ENCODE measurements at regions not wholly inside any gene's neighbourhood (a gene's known extent, or its start where the extent isn't known, plus 50 kb on each side); places are given as distances from the start of the nearest gene placed in this dataset.
"Not testable (repeated sequence)": the region's sequence is repeated elsewhere in the genome, so short reads cannot be mapped to it uniquely, and the experiment has no call there.

- no peaks in the 10 kb centered on the region for H3K36me3 ChIP-seq (ENCODE audit: control insufficient read depth in 2 of 2, insufficient read depth in 2 of 2, low read length in 1 of 2)
- no peaks in the 10 kb centered on the region for H3K9me3 ChIP-seq (ENCODE audit: control insufficient read depth in 2 of 2, insufficient read depth in 1 of 2, low read depth in 1 of 2, low read length in 1 of 2)
- 85 to 86% methylated on average over 6 of the region's 6 CpGs for WGBS, 2 donors
- no peaks in the 10 kb centered on the region for H3K27me3 ChIP-seq (ENCODE audit: control insufficient read depth in 1 of 2, insufficient read depth in 2 of 2, low read length in 2 of 2)
- no peak overlapping the region for H3K4me3 ChIP-seq (ENCODE audit: low read depth in 1 of 2, low read length in 2 of 2)
- no peak overlapping the region for H3K27ac ChIP-seq (ENCODE audit: low read depth in 2 of 2, low read length in 1 of 2)
- H3K4me1 ChIP-seq (ENCODE audit: control insufficient read depth in 2 of 2, insufficient read depth in 2 of 2, low read length in 1 of 2): no peaks in the 10 kb centered on the region
These were observed 77.3 kb upstream of the GADD45A start for GRCh38 chr1:67607699-67608098.

DNA sequence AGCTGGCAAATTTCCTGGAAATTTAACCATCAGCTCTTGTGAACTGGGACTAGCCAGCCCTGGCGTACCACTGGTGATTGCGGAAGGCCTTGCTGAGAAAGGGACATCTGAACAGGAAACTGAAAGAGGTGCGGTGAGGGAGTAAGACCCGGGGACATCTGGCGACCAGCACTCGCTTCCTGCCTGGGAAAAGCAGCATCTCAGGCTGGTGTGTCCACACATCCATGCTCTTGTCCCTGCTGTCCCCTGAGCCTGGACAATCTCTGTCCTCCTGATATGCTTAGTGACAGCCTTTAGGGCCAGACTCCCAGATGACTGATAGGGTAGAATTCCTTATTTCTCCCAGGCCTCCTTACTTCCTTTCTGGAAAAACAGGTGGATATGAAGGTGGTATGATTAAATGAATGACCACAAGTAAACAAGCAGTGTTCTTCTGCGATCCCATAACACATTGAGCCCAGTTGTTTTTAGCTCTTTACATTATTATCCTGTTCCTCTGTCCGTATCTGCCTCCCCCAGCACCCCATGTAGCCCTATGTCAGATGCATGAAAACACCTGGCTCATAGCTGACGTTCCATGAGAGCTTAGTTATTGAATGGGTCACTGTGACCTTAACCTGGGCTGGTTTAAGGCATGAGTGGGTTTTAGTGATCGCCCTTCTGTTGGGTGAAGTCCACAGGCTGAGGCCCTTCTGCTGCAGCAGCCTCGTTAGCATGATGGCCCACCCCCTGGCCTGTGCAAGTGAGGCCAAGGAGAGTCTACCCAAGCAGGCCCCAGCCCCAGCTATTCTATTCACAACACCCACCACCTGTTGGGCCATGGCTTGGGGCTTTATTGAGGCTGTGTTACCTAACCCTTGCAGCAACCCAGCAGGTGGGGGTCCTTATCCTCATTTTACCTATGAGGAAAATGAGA, 76.1 kb upstream of the GADD45A start:
- no peaks in the 10 kb centered on the region for H3K4me1 ChIP-seq (ENCODE audit: control insufficient read depth in 2 of 2, insufficient read depth in 2 of 2, low read length in 1 of 2)
- no peak overlapping the region for H3K27ac ChIP-seq (ENCODE audit: low read depth in 2 of 2, low read length in 1 of 2)
- no peaks in the 10 kb centered on the region for H3K27me3 ChIP-seq (ENCODE audit: control insufficient read depth in 1 of 2, insufficient read depth in 2 of 2, low read length in 2 of 2)
- 82 to 87% methylated on average over 11 of the region's 11 CpGs for WGBS, 2 donors
- H3K9me3 ChIP-seq (ENCODE audit: control insufficient read depth in 2 of 2, insufficient read depth in 1 of 2, low read depth in 1 of 2, low read length in 1 of 2): no peaks in the 10 kb centered on the region
- no peak overlapping the region for H3K4me3 ChIP-seq (ENCODE audit: low read depth in 1 of 2, low read length in 2 of 2)
- no peaks in the 10 kb centered on the region for H3K36me3 ChIP-seq (ENCODE audit: control insufficient read depth in 2 of 2, insufficient read depth in 2 of 2, low read length in 1 of 2)

DNA sequence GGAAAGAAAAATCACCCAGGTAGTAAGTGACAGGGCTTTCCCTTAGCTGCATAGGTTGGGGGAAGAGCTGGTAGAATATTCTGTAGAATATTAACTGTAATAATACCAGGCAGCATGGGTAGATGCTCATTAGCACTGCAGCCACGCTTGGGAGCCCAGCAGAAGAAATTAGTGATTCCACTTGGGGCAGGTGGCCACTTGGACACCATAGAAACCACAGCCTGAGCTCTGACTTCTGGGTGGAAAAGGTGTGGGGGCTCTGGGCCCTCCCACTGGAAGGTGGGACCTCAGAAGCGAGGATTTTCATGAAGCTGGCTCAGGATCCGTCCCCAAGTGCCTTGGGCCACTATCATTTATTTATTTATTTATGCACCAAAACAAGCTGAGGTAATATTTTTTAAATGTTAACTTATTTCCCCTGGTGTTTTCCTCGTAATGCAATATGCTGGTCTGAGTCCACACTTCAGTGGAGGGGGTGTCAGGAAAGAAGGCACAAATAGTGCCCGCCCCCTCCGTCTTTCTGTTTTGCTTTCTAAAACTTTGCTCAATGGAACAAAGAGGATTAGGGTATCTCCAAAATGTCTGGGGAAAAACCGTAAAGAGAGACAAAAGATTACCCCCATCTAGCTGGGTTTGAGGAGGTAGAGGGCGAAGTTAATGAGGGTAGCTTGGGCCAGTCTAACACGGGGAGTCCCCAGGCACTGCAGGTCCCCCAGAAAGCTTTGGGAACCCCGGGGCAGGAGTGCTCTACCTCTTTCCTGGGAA, 75.2 kb upstream of the GADD45A start:
- H3K4me3 ChIP-seq (ENCODE audit: low read depth in 1 of 2, low read length in 2 of 2): no peak overlapping the region
- H3K9me3 ChIP-seq (ENCODE audit: control insufficient read depth in 2 of 2, insufficient read depth in 1 of 2, low read depth in 1 of 2, low read length in 1 of 2): no peaks in the 10 kb centered on the region
- no peaks in the 10 kb centered on the region for H3K4me1 ChIP-seq (ENCODE audit: control insufficient read depth in 2 of 2, insufficient read depth in 2 of 2, low read length in 1 of 2)
- H3K27ac ChIP-seq (ENCODE audit: low read depth in 2 of 2, low read length in 1 of 2): no peak overlapping the region
- WGBS, 2 donors: 88 to 90% methylated on average over 10 of the region's 10 CpGs
- H3K36me3 ChIP-seq (ENCODE audit: control insufficient read depth in 2 of 2, insufficient read depth in 2 of 2, low read length in 1 of 2): no peaks in the 10 kb centered on the region
- no peaks in the 10 kb centered on the region for H3K27me3 ChIP-seq (ENCODE audit: control insufficient read depth in 1 of 2, insufficient read depth in 2 of 2, low read length in 2 of 2)

- WGBS, 2 donors: 74 to 76% methylated on average over 5 of the region's 5 CpGs
- H3K4me1 ChIP-seq (ENCODE audit: control insufficient read depth in 2 of 2, insufficient read depth in 2 of 2, low read length in 1 of 2): no peaks in the 10 kb centered on the region
These were observed 74.6 kb upstream of the GADD45A start for GRCh38 chr1:67610450-67610849.

GRCh38 chr1:67611846-67612245, 73.2 kb upstream of the GADD45A start:
- no peak overlapping the region for H3K27ac ChIP-seq (ENCODE audit: low read depth in 2 of 2, low read length in 1 of 2)
- no peak overlapping the region for H3K4me3 ChIP-seq (ENCODE audit: low read depth in 1 of 2, low read length in 2 of 2)
- H3K4me1 ChIP-seq (ENCODE audit: control insufficient read depth in 2 of 2, insufficient read depth in 2 of 2, low read length in 1 of 2): no peaks in the 10 kb centered on the region
- H3K9me3 ChIP-seq (ENCODE audit: control insufficient read depth in 2 of 2, insufficient read depth in 1 of 2, low read depth in 1 of 2, low read length in 1 of 2): no peaks in the 10 kb centered on the region
- no peaks in the 10 kb centered on the region for H3K36me3 ChIP-seq (ENCODE audit: control insufficient read depth in 2 of 2, insufficient read depth in 2 of 2, low read length in 1 of 2)
- WGBS, 2 donors: 60 to 62% methylated on average over 3 of the region's 3 CpGs
- no peaks in the 10 kb centered on the region for H3K27me3 ChIP-seq (ENCODE audit: control insufficient read depth in 1 of 2, insufficient read depth in 2 of 2, low read length in 2 of 2)

More at GRCh38 chr1:67610450-67610849, 74.6 kb upstream of the GADD45A start:
- no peaks in the 10 kb centered on the region for H3K9me3 ChIP-seq (ENCODE audit: control insufficient read depth in 2 of 2, insufficient read depth in 1 of 2, low read depth in 1 of 2, low read length in 1 of 2)
- no peaks in the 10 kb centered on the region for H3K36me3 ChIP-seq (ENCODE audit: control insufficient read depth in 2 of 2, insufficient read depth in 2 of 2, low read length in 1 of 2)
- H3K27ac ChIP-seq (ENCODE audit: low read depth in 2 of 2, low read length in 1 of 2): no peak overlapping the region
- H3K4me3 ChIP-seq (ENCODE audit: low read depth in 1 of 2, low read length in 2 of 2): no peak overlapping the region
- no peaks in the 10 kb centered on the region for H3K27me3 ChIP-seq (ENCODE audit: control insufficient read depth in 1 of 2, insufficient read depth in 2 of 2, low read length in 2 of 2)

GRCh38 chr1:67612788-67613241, 72.2 kb upstream of the GADD45A start:
- 56 to 62% methylated on average over 4 of the region's 4 CpGs for WGBS, 2 donors
- Histone ChIP-seq H3K4me1 (ENCODE audit: control insufficient read depth in 2 of 2, insufficient read depth in 2 of 2, low read length in 1 of 2) (peaks cover 0 to 2% of the 10 kb centered on the region in 2 donors), H3K27me3 (ENCODE audit: control insufficient read depth in 1 of 2, insufficient read depth in 2 of 2, low read length in 2 of 2) (no peaks in the 10 kb centered on the region), H3K9me3 (ENCODE audit: control insufficient read depth in 2 of 2, insufficient read depth in 1 of 2, low read depth in 1 of 2, low read length in 1 of 2) (no peaks in the 10 kb centered on the region), H3K27ac (ENCODE audit: low read depth in 2 of 2, low read length in 1 of 2) (peak overlapping the region in 1 of 2 donors; percentile 36), H3K4me3 (ENCODE audit: low read depth in 1 of 2, low read length in 2 of 2) (no peak overlapping the region), H3K36me3 (ENCODE audit: control insufficient read depth in 2 of 2, insufficient read depth in 2 of 2, low read length in 1 of 2) (no peaks in the 10 kb centered on the region)

GRCh38 chr1:67613479-67613878, 71.5 kb upstream of the GADD45A start:
- not testable (repeated sequence) for H3K4me1 ChIP-seq (ENCODE audit: control insufficient read depth in 2 of 2, insufficient read depth in 2 of 2, low read length in 1 of 2); H3K36me3 ChIP-seq (ENCODE audit: control insufficient read depth in 2 of 2, insufficient read depth in 2 of 2, low read length in 1 of 2); H3K9me3 ChIP-seq (ENCODE audit: control insufficient read depth in 2 of 2, insufficient read depth in 1 of 2, low read depth in 1 of 2, low read length in 1 of 2); H3K4me3 ChIP-seq (ENCODE audit: low read depth in 1 of 2, low read length in 2 of 2); H3K27ac ChIP-seq (ENCODE audit: low read depth in 2 of 2, low read length in 1 of 2); H3K27me3 ChIP-seq (ENCODE audit: control insufficient read depth in 1 of 2, insufficient read depth in 2 of 2, low read length in 2 of 2)
- 92 to 94% methylated on average over 8 of the region's 8 CpGs for WGBS, 2 donors

DNA sequence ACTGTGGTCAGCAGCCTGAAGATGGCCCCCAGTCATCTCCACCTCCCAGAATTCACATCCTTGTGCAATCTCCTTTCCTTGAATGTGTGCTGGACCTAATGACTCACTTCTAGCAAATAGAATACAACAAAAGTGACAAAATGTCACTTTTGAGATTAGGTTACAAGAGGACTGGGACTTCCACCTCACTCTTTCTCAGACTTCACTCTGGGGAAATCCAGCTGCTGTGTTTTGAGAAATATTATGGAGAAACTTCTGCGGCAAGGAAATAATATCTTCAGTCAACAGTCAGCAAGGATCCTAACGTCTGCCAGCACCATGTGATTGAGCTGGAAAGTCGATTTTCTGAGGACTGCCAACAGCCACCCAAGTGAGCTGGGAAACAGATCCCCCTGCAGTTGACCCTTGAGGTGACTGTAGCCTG, 70.5 kb upstream of the GADD45A start:
- no peak overlapping the region for H3K4me3 ChIP-seq (ENCODE audit: low read depth in 1 of 2, low read length in 2 of 2)
- WGBS, 2 donors: 61 to 73% methylated on average over 3 of the region's 3 CpGs
- peaks cover 0 to 2% of the 10 kb centered on the region in 2 donors for H3K4me1 ChIP-seq (ENCODE audit: control insufficient read depth in 2 of 2, insufficient read depth in 2 of 2, low read length in 1 of 2)
- H3K9me3 ChIP-seq (ENCODE audit: control insufficient read depth in 2 of 2, insufficient read depth in 1 of 2, low read depth in 1 of 2, low read length in 1 of 2): no peaks in the 10 kb centered on the region
- no peak overlapping the region for H3K27ac ChIP-seq (ENCODE audit: low read depth in 2 of 2, low read length in 1 of 2)
- H3K36me3 ChIP-seq (ENCODE audit: control insufficient read depth in 2 of 2, insufficient read depth in 2 of 2, low read length in 1 of 2): no peaks in the 10 kb centered on the region
- H3K27me3 ChIP-seq (ENCODE audit: control insufficient read depth in 1 of 2, insufficient read depth in 2 of 2, low read length in 2 of 2): no peaks in the 10 kb centered on the region

DNA sequence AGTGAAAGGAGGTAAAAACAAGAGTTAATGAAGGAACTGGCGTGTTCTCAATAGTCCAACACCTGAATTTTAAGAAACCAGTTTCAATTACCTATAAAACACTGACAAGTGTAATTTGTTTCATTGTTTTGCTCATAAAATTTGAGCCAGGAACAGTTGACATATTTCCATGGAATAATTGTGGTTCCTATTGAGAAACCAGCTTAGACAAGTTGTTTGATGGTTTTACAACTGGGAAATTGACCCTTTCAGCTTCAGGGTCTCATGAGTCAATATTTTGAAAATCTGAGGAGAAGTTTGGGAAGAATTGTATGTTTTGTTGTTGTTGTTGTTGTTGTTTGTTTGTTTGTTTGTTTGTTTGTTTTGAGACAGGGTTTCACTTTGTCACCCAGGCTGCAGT, 69.1 kb upstream of the GADD45A start:
- no peak overlapping the region for H3K27ac ChIP-seq (ENCODE audit: low read depth in 2 of 2, low read length in 1 of 2)
- no peak overlapping the region for H3K4me3 ChIP-seq (ENCODE audit: low read depth in 1 of 2, low read length in 2 of 2)

More for the DNA sequence above, 69.1 kb upstream of the GADD45A start:
- Histone ChIP-seq H3K27me3 (ENCODE audit: control insufficient read depth in 1 of 2, insufficient read depth in 2 of 2, low read length in 2 of 2) (no peaks in the 10 kb centered on the region), H3K9me3 (ENCODE audit: control insufficient read depth in 2 of 2, insufficient read depth in 1 of 2, low read depth in 1 of 2, low read length in 1 of 2) (no peaks in the 10 kb centered on the region), H3K36me3 (ENCODE audit: control insufficient read depth in 2 of 2, insufficient read depth in 2 of 2, low read length in 1 of 2) (no peaks in the 10 kb centered on the region), H3K4me1 (ENCODE audit: control insufficient read depth in 2 of 2, insufficient read depth in 2 of 2, low read length in 1 of 2) (peaks cover 0 to 2% of the 10 kb centered on the region in 2 donors)
- WGBS, 2 donors: 72 to 84% methylated on average over 1 of the region's 1 CpG
